ENCODE measurements at regions not wholly inside any gene's neighbourhood (a gene's known extent, or its start where the extent isn't known, plus 50 kb on each side); places are given as distances from the start of the nearest gene placed in this dataset.

DNA sequence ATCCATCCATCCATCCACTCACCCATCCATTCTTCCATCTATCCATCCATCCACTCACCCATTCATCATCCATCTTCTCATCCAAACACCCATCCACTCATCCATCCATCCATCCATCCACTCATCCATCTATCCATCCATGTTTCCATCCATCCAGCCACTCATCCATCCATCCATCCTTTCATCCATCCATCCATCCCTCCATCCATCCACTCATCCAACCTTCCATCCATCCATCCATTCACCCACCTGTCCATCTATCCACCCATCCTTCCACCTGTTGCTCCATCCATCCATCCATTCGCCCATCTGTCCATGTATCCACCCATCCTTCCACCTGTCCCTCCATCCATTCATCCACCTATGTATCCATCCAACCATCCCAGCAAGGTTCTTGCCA lies 378.4 kb upstream of the PFKP start:
- no peak for TF ChIP-seq EP300 (IDR thresholded peaks at IDR 0.05)
- TF ChIP-seq, protein P1, sequence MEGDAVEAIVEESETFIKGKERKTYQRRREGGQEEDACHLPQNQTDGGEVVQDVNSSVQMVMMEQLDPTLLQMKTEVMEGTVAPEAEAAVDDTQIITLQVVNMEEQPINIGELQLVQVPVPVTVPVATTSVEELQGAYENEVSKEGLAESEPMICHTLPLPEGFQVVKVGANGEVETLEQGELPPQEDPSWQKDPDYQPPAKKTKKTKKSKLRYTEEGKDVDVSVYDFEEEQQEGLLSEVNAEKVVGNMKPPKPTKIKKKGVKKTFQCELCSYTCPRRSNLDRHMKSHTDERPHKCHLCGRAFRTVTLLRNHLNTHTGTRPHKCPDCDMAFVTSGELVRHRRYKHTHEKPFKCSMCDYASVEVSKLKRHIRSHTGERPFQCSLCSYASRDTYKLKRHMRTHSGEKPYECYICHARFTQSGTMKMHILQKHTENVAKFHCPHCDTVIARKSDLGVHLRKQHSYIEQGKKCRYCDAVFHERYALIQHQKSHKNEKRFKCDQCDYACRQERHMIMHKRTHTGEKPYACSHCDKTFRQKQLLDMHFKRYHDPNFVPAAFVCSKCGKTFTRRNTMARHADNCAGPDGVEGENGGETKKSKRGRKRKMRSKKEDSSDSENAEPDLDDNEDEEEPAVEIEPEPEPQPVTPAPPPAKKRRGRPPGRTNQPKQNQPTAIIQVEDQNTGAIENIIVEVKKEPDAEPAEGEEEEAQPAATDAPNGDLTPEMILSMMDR (IDR thresholded peaks at IDR 0.05) = no peak
- TF ChIP-seq POLR2A (IDR thresholded peaks at IDR 0.05) = no peak

Data from suprapubic skin (tissue), 3 donors.